ENCODE measurements at regions not wholly inside any gene's neighbourhood (a gene's known extent, or its start where the extent isn't known, plus 50 kb on each side); places are given as distances from the start of the nearest gene placed in this dataset.

DNA sequence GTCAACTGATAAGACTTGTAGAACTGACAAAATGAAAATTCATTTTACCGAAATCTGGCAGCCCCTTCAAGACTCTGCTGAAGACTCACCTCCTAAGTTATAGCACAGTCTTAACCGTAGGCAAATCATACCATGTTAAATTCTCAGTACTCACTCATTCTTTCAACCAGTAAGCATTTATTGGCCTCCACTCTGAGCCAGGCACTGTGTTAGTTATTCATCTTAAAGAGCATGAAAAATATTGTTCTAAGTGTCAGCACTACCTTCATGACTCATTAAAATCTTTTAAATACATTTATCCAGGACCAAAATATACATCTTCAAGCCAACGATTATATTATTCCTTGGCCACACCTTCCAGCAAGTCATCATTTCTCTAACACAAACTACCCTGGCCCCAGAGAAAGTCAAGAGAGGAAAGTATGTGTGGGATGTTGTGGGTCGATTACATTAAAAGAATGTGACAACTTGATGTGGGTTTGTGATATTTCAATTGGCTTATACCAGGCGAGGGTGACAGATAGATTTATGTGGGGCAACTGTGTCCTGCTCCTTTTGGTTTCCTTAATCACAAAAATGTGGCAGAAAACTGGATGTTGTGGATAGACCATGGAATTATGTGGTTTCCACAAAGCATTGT lies 55.0 kb downstream of the TMEM30B start:
- DNase-seq (ENCODE audit: low read depth in 3 of 3) = no peak

DNA sequence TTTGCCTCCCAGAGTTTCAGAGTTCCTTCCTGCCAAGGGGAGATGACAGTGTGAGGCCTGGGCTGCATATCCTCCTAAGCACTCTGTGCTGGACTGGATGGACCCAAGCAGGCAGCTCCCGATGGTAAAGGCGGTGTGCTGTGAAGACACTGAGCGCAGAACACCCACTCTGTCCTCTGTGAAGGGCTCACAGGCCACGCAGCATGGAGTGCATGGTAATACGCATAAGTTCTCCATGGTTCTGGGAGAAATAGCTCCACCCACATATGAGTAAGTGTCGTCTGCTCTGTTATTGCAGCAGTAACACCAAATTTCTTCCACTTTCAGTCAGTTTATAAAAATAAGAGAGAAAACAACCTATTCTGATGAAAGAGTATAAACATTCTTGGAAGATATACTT lies 55.8 kb downstream of the TMEM30B start:
- no peak for DNase-seq (ENCODE audit: low read depth in 3 of 3)

DNA sequence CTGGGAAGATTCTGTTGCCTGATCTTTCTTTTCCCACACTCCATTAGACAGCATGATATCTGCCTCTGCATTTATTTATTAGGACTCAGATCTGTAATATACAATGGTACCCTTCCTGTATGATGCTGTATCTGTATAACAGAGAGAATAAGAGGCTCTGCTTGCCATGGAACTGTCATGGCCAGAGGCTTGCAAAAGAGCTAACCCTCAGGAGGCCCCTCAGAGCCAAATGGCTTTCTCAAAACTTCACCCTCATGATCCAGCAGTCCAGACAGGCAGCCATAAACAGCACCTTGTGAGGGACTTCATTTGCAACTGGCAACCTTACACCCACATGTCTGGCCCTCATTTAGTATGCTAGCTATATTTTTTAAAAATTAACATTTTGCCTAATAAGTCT lies 57.6 kb downstream of the TMEM30B start:
- no peak for DNase-seq (ENCODE audit: low read depth in 3 of 3)

DNA sequence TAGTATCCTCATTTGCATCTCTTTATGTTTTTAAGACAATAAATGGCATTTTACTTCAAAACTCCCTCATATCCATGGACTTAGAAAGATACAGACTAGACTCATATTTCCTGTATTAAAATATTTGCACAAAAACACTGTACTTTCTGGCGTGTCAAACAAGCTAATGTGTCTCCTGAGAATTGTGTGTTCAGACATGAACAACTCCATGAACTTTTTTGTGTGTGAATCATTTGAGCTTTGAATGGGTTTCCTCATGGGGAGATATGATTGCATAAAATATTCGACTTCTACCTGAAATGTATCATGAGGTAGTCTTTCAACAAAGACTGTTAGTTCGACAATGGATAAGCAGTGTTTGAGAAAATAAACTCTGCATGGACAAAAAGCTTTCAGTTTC lies 58.8 kb downstream of the TMEM30B start:
- DNase-seq (ENCODE audit: low read depth in 3 of 3) = no peak

DNA sequence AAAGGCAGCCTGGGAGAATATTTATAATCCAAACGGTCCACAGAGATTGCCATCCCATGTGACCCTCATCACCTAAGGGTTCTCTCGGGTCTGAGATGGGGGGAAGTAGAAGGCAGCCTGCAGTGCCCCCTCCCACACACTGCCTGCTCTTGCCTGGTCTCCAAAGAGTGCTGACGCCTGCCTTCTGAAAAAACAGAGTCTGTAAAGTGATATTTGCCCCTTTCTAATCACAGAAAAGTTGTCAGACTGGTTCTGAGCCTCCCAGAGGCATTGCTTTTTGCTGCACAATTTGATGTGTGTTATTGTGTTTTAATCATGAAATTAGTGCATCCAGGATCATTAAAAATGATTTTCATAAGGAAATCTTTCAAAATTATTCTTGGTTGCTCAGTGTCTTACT lies 59.2 kb downstream of the TMEM30B start:
- DNase-seq (ENCODE audit: low read depth in 3 of 3) = no peak

- DNase-seq (ENCODE audit: low read depth in 3 of 3) = no peak
Measured at GRCh38 chr14:61219673-61220072, 61.5 kb downstream of the TMEM30B start.

DNA sequence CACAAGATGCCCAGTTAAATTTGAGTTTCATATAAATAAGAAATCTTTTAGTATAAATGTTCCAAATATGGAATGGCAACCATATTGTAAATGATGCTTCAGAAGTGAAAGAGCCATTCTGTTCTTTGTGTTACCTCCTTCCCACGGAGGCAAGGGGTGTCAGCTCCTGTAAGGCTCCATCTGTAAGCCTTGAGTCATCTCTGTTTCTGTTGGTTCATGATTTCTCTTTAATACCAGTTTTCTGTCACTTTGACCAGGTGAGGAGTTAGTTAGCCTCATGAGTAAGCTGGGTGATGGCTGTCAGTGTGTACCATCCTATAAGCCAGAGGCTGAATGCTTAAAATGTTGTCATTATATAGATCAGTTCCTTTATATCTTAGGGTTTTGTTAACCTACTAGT lies 61.9 kb downstream of the TMEM30B start:
- no peak for DNase-seq (ENCODE audit: low read depth in 3 of 3)

GRCh38 chr14:61218767-61219166 lies 62.4 kb downstream of the TMEM30B start:
- no peak for DNase-seq (ENCODE audit: low read depth in 3 of 3)

GRCh38 chr14:61218157-61218556 lies 63.0 kb downstream of the TMEM30B start:
- DNase-seq (ENCODE audit: low read depth in 3 of 3) = no peak

DNA sequence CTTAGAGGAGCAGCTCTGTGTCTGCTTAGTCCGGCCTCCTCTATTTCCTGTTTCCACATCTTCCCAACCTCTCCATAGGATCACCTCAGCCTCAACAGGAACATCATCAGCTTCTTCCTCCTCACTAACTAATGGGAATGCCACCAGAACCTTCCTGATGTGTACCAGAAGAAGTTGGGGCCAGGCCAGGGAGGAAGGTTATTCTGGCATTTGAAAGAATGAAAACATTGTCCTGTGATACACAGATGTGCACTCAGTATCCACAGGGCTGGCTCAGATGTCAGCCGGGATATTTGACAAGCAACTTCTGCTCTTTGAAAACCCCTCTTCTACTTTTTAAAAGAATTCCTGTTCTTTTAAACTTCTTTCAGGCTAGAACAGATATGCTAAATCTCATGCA lies 63.6 kb downstream of the TMEM30B start:
- DNase-seq (ENCODE audit: low read depth in 3 of 3) = no peak

DNA sequence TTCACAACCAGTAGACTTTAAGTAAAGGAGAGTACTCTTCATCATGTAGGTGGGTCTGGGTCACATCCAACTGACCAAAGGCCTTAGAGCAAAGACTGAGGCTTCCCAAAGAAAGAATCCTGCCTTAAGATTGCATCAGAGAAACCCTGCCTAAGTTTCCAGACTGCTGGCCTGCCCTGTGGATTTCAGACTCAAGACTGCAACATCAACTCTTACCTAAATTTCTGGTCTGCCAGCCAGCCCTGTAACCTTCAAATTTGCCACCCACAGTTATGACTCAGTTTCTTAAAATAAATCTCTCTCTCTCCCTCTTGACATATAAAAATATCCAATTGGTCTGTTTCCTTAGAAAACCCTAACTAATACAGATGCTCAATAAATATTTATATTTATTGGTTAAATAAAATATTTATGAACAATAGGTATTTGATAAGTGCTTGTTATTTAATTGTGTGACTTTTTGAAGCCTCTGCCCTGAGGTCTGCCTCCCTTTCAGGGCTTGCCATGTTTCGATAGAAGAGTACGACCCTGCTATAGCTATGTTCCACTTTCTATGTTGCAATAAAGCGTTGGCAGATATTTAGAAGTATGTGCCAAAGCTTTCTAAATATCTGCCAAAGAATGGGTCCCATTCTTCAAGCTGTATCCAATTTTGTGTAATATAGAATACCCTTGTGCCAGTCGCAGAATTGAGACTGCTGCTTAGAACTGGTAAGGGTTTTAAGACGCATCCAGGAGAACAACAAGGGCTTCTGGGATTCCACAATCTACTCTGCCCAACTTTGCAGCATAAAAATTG lies 65.7 kb downstream of the TMEM30B start:
- no peak for DNase-seq (ENCODE audit: low read depth in 3 of 3)

DNA sequence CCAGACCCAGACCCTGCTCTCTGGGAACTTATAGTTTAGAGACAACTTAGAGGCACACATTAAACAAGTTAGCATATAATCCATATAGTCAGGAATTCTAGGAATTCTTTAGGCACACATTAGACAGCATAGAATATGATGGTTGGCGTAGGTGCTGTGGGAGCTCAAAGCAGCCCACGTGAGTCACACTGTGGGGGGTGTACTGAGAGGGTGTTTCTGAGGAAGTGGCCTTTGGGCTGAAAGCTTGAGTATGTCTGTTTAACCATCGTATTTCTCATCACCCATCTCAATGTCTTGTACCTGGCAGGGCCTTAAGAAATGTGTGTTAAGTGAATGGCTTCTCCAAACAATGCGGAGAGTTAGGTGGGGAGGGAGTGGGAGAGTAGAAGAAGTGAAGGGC lies 67.2 kb downstream of the TMEM30B start:
- no peak for DNase-seq (ENCODE audit: low read depth in 3 of 3)

- DNase-seq (ENCODE audit: low read depth in 3 of 3) = no peak
Measured at GRCh38 chr14:61213191-61213621, 67.9 kb downstream of the TMEM30B start.

- DNase-seq (ENCODE audit: low read depth in 3 of 3) = no peak
Measured at GRCh38 chr14:61212546-61212945, 68.6 kb downstream of the TMEM30B start.

- no peak for DNase-seq (ENCODE audit: low read depth in 3 of 3)
Measured at GRCh38 chr14:61211476-61212255, 69.5 kb downstream of the TMEM30B start.

DNA sequence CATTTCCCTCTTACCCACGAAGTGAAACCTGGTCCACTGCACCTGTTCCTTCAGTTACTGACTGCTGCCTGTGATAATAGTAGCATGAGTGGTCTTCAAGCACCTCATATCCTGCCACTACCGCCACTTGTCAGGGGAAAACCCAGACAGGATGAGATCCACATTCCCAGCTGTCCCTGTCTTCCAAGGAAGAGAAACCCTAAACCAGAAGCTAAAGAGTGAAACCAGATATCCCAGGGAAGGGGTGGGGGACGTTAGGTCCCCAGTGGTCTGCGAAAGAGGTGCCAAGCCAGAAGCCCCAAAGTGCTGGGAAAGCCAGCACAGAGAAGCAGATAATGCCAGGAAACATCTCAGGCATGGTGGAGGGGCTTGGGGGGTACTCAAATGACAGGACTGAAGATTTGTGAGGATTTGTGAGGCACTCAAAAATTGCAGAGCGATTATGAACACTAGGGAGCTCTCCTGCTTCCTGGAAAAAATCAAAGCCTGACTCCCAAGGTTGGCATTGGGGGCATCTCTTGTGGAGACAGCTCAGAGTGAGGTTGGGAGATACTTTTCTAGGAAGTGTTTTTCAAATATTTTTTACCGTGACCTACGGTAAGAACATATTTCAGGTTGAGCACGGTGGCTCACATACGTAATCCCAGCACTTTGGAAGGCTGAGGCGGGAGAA lies 77.9 kb downstream of the TMEM30B start:
- no peak for DNase-seq (ENCODE audit: low read depth in 3 of 3)

- no peak for DNase-seq (ENCODE audit: low read depth in 3 of 3)
Measured at GRCh38 chr14:61202124-61202523, 79.0 kb downstream of the TMEM30B start.

DNA sequence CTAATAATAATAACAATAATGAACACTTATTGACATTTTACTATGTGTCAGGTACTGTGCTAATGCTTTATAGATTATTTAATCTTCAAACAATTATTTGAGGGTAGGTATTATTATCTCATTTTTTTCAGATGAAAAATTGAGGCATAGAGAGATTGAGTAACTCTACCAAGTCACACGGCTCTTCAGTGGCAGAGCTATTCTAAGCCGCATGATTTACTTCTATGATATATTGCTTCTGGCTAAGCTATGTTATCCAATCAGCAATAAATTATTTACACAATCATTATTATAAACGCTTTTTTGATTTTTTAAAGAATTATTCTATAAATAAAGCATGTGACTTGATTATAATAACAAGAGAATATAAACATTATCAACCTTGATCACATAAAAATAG lies 80.0 kb downstream of the TMEM30B start:
- DNase-seq (ENCODE audit: low read depth in 3 of 3) = no peak

- DNase-seq (ENCODE audit: low read depth in 3 of 3) = no peak
Measured at GRCh38 chr14:61197416-61197815, 83.7 kb downstream of the TMEM30B start.

DNA sequence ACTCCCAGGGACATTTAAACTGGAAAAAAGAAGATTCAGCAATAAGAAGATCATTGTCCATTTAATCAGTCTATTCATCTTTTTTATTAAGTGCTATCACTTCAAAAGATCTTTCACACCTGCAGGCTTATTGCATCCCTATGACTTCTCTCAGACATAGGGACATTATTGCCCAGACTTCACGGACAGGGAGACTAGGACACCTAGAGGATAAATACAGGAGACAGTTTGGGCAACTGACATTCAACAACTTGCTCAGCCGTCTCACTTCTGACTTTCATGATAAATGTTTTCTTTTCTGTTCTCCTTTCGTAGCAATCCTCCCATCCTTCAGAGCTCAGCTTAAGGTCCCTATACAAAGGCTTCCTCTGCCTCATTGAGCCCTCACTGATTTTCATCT lies 84.3 kb downstream of the TMEM30B start:
- no peak for DNase-seq (ENCODE audit: low read depth in 3 of 3)

- no peak for DNase-seq (ENCODE audit: low read depth in 3 of 3)
Measured at GRCh38 chr14:61196034-61196433, 85.1 kb downstream of the TMEM30B start.

GRCh38 chr14:61193476-61193875 lies 87.7 kb downstream of the TMEM30B start:
- no peak for DNase-seq (ENCODE audit: low read depth in 3 of 3)

All from stimulated activated CD4-positive, alpha-beta T cell treated with anti-CD3 and anti-CD28 coated beads, TNF-alpha, amount 100 ng/mL, for 24 hours (primary cell).